COLO668 (cell line): ENCODE measurements at regions not wholly inside any gene's neighbourhood (a gene's known extent, or its start where the extent isn't known, plus 50 kb on each side); places are given as distances from the start of the nearest gene placed in this dataset.
"Not testable (repeated sequence)": the region's sequence is repeated elsewhere in the genome, so short reads cannot be mapped to it uniquely, and the experiment has no call there.

Source experiments
- DNase-seq: peaks from one replicate; lab custom pipeline; 2025; ENCODE audit not compliant: unreplicated experiment; lab: John Stamatoyannopoulos, UW

GRCh38 chrX:131595120-131595519 lies 51.2 kb downstream of the OR13H1 start:
- DNase-seq, result no peak

GRCh38 chrX:131607792-131608369 lies 64.0 kb downstream of the OR13H1 start:
- no peak for DNase-seq

- no peak for DNase-seq
Measured at GRCh38 chrX:131609480-131609879, 65.6 kb downstream of the OR13H1 start.

- DNase-seq, result no peak
Measured at GRCh38 chrX:131613260-131613659, 69.4 kb downstream of the OR13H1 start.

GRCh38 chrX:131614241-131614640 lies 70.4 kb downstream of the OR13H1 start:
- no peak for DNase-seq

GRCh38 chrX:131617182-131617581 lies 73.3 kb downstream of the OR13H1 start:
- no peak for DNase-seq

- DNase-seq, result no peak
Measured at GRCh38 chrX:131621650-131622049, 77.8 kb downstream of the OR13H1 start.

- DNase-seq, result no peak
Measured at GRCh38 chrX:131626681-131627296, 82.9 kb downstream of the OR13H1 start.

GRCh38 chrX:131630534-131630933 lies 86.7 kb downstream of the OR13H1 start:
- no peak for DNase-seq

GRCh38 chrX:131633285-131633917 lies 89.5 kb downstream of the OR13H1 start:
- DNase-seq, result peak; percentile 26

GRCh38 chrX:131634900-131635299 lies 91.0 kb downstream of the OR13H1 start:
- DNase-seq, result no peak

- no peak for DNase-seq
Measured at GRCh38 chrX:131646106-131646505, 102.2 kb downstream of the OR13H1 start.

GRCh38 chrX:131649741-131650140 lies 105.9 kb downstream of the OR13H1 start:
- DNase-seq, result no peak

- no peak for DNase-seq
Measured at GRCh38 chrX:131650637-131651410, 107.0 kb downstream of the OR13H1 start.

- not testable (repeated sequence) for DNase-seq
Measured at GRCh38 chrX:131663726-131664125, 119.9 kb downstream of the OR13H1 start.

GRCh38 chrX:131671735-131672134 lies 127.9 kb downstream of the OR13H1 start:
- no peak for DNase-seq

GRCh38 chrX:131675596-131676194 lies 131.8 kb downstream of the OR13H1 start:
- DNase-seq, result no peak

- DNase-seq, result peak; percentile 6
Measured at GRCh38 chrX:131677655-131678628, 134.1 kb downstream of the OR13H1 start.

- not testable (repeated sequence) for DNase-seq
Measured at GRCh38 chrX:131682735-131683134, 138.9 kb downstream of the OR13H1 start.

GRCh38 chrX:131693359-131693758 lies 149.5 kb downstream of the OR13H1 start:
- no peak for DNase-seq
